KMS-11 (cell line): ENCODE measurements at regions not wholly inside any gene's neighbourhood (a gene's known extent, or its start where the extent isn't known, plus 50 kb on each side); places are given as distances from the start of the nearest gene placed in this dataset.

Experiments
- H2AFZ ChIP-seq: fragments of 200-600 bp; sonication (generic); 2 replicates; pipeline ENCODE4 v1.6.1; 2016; ENCODE audit warnings: antibody characterized with exemption, mixed run types, low read depth
- H3K27ac ChIP-seq: fragments of 200-600 bp; sonication (generic); 2 replicates; pipeline ENCODE4 v1.6.1; 2016; ENCODE audit warnings: mild to moderate bottlenecking, mixed run types
- H3K27me3 ChIP-seq: fragments of 200-600 bp; sonication (generic); 2 replicates; pipeline ENCODE4 v1.6.1; 2017; ENCODE audit warnings: mild to moderate bottlenecking, low read depth, mixed run types, moderate library complexity; ENCODE audit not compliant: insufficient read depth
- H3K36me3 ChIP-seq: fragments of 200-600 bp; sonication (generic); 2 replicates; pipeline ENCODE4 v1.6.1; 2017; ENCODE audit warnings: mild to moderate bottlenecking, mixed run types; ENCODE audit not compliant: insufficient read depth
- H3K4me1 ChIP-seq: fragments of 200-600 bp; sonication (generic); 2 replicates; pipeline ENCODE4 v1.6.1; 2016; ENCODE audit warnings: mild to moderate bottlenecking, low read depth, mixed run types; ENCODE audit not compliant: poor library complexity, severe bottlenecking
- H3K4me2 ChIP-seq: fragments of 200-600 bp; sonication (generic); 2 replicates; pipeline ENCODE4 v1.7.0; 2016; ENCODE audit warnings: mild to moderate bottlenecking, mixed run types
- H3K4me3 ChIP-seq: fragments of 200-600 bp; sonication (generic); IDR thresholded peaks from 2 replicates; pipeline ENCODE4 v1.6.1; 2017; ENCODE audit warnings: low read depth, low read length, mixed read lengths; ENCODE audit not compliant: insufficient read depth
- H3K79me2 ChIP-seq: fragments of 200-600 bp; sonication (generic); 2 replicates; pipeline ENCODE4 v1.6.1; 2016; ENCODE audit warnings: low read depth, mixed run types; ENCODE audit not compliant: insufficient read depth
- H3K9ac ChIP-seq: fragments of 200-600 bp; sonication (generic); 2 replicates; pipeline ENCODE4 v1.6.1; 2016; ENCODE audit warnings: mild to moderate bottlenecking, mixed run types
- H4K20me1 ChIP-seq: fragments of 200-600 bp; sonication (generic); 2 replicates; pipeline ENCODE4 v1.6.1; 2016; ENCODE audit warnings: mild to moderate bottlenecking, mixed run types; ENCODE audit not compliant: insufficient read depth
- TF ChIP-seq, protein P1 (sequence below): fragments of 200-600 bp; sonication (generic); conservative IDR thresholded peaks from 2 replicates; pipeline ENCODE4 v1.6.1; 2017; ENCODE audit warnings: low read depth, mild to moderate bottlenecking, antibody characterized with exemption, low read length, moderate library complexity, mixed read lengths

DNA sequence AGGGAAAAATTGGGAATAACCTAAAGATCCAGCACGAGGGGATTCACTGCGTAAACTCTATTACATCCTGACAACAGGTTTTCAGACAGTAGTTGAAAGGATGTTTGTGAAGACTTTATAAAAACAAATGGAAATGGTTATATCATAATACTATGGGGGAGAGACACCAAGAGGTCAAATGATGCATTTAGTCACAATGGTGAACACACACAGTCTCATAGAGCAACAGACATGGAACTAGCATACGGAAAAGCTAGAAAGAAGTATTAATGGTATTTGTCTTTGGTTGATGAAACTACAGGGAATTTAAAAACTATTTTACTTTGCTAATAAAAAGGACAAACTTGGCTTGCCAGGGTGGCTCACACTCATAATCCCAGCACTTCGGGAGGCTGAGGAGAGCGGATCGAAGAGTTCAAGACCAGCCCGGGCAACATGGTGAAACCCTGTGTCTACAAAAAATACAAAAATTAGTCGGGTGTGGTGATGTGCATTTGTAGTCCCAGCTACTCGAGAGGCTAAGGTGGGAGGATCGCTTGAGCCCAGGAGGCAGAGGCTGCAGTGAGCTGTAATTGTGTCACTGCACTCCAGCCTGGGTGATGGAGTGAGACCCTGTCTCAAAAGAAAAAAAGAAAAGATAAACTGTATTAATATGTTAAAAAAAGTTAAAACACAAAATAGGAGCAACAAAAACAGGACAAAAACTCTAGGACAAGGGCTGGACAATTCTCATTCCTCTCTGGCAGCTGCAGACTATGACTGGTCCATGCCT is 94.8 kb downstream of the MYCN start:
- Histone ChIP-seq H3K79me2 (no peaks in the 10 kb centered on the region), H3K36me3 (no peaks in the 10 kb centered on the region), H3K4me1 (no peaks in the 10 kb centered on the region), H3K4me3 (no peak overlapping the region), H4K20me1 (no peaks in the 10 kb centered on the region), H3K27ac (no peak overlapping the region), H3K27me3 (no peaks in the 10 kb centered on the region), H3K9ac (no peak overlapping the region), H2AFZ (no peak overlapping the region), H3K4me2 (no peak overlapping the region)
- TF ChIP-seq, protein P1, sequence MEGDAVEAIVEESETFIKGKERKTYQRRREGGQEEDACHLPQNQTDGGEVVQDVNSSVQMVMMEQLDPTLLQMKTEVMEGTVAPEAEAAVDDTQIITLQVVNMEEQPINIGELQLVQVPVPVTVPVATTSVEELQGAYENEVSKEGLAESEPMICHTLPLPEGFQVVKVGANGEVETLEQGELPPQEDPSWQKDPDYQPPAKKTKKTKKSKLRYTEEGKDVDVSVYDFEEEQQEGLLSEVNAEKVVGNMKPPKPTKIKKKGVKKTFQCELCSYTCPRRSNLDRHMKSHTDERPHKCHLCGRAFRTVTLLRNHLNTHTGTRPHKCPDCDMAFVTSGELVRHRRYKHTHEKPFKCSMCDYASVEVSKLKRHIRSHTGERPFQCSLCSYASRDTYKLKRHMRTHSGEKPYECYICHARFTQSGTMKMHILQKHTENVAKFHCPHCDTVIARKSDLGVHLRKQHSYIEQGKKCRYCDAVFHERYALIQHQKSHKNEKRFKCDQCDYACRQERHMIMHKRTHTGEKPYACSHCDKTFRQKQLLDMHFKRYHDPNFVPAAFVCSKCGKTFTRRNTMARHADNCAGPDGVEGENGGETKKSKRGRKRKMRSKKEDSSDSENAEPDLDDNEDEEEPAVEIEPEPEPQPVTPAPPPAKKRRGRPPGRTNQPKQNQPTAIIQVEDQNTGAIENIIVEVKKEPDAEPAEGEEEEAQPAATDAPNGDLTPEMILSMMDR: no peak

GRCh38 chr2:16034151-16034974 is 94.0 kb downstream of the MYCN start:
- no peaks in the 10 kb centered on the region for H4K20me1 ChIP-seq
- no peak overlapping the region for H3K27ac ChIP-seq
- no peak overlapping the region for H3K4me3 ChIP-seq
- no peak overlapping the region for H3K9ac ChIP-seq
- H3K79me2 ChIP-seq: no peaks in the 10 kb centered on the region
- no peaks in the 10 kb centered on the region for H3K27me3 ChIP-seq
- no peak overlapping the region for H3K4me2 ChIP-seq
- H3K36me3 ChIP-seq: no peaks in the 10 kb centered on the region
- H2AFZ ChIP-seq: no peak overlapping the region
- H3K4me1 ChIP-seq: no peaks in the 10 kb centered on the region
- TF ChIP-seq, protein P1: no peak

DNA sequence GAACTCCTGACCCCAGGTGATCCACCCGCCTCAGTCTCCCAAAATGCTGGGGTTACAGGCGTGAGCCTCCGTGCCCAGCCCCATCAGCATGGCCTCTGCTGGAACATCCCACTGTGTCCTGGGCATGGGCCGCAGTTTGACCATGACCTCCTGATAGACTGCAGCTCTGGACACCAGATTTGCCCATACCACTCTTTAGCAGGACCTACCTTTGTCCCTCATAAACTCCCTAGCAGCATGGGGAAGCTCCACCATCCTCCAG is 92.6 kb downstream of the MYCN start:
- H3K4me2 ChIP-seq: no peak overlapping the region
- no peaks in the 10 kb centered on the region for H3K36me3 ChIP-seq
- TF ChIP-seq, protein P1: no peak
- no peak overlapping the region for H3K9ac ChIP-seq
- H2AFZ ChIP-seq: no peak overlapping the region
- H4K20me1 ChIP-seq: no peaks in the 10 kb centered on the region
- no peaks in the 10 kb centered on the region for H3K27me3 ChIP-seq
- H3K79me2 ChIP-seq: no peaks in the 10 kb centered on the region
- H3K4me1 ChIP-seq: no peaks in the 10 kb centered on the region
- no peak overlapping the region for H3K4me3 ChIP-seq
- H3K27ac ChIP-seq: no peak overlapping the region

GRCh38 chr2:16032282-16033031 is 92.1 kb downstream of the MYCN start:
- Histone ChIP-seq H2AFZ (no peak overlapping the region), H3K27me3 (no peaks in the 10 kb centered on the region), H3K27ac (no peak overlapping the region), H3K79me2 (no peaks in the 10 kb centered on the region), H3K9ac (no peak overlapping the region), H4K20me1 (no peaks in the 10 kb centered on the region), H3K4me1 (no peaks in the 10 kb centered on the region), H3K4me2 (no peak overlapping the region), H3K36me3 (no peaks in the 10 kb centered on the region), H3K4me3 (no peak overlapping the region)
- TF ChIP-seq, protein P1: no peak
